CD1c-positive myeloid dendritic cell (primary cell): ENCODE measurements at regions not wholly inside any gene's neighbourhood (a gene's known extent, or its start where the extent isn't known, plus 50 kb on each side); places are given as distances from the start of the nearest gene placed in this dataset.

Source experiments
- DNase-seq: peaks from one replicate; pipeline ENCODE4 v3.0.0-alpha.2; 2016; ENCODE audit errors: extremely low spot score

DNA sequence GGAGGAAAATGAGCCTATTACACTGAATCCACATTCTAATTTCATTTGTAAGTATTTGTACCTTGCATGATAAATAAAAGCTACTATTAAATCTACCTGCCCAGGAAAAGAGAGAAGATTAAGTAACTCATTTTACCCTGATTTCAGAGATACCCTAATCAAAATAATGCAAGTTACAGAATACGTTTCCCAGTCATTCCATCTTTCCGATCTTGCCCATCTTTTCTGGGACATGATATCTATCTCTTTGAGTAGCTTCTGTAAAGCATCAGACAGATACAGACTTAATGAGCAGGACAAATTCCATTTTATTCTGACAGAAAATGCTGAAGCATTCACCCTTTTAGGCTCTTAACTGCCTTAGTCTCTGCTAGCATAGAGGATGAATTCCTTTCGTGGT lies 56.6 kb downstream of the SPRY2 start:
- no peak for DNase-seq

DNA sequence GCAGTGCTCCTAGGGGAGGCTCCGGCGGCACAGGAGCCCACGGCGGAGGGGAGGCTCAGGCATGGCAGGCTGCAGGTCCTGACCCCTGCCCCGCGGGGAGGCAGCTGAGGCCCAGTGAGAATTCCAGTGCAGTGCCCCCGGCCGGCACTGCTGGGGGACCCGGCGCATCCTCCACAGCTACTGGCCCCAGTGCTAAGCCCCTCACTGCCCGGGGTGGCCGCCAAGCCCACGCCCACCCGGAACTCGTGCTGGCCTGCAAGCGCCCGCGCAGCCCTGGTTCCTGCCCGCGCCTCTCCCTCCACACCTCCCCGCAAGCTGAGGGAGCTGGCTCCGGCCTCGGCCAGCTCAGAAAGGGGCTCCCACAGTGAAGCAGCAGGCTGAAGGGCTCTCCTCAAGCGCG lies 62.2 kb downstream of the SPRY2 start:
- DNase-seq, result no peak

DNA sequence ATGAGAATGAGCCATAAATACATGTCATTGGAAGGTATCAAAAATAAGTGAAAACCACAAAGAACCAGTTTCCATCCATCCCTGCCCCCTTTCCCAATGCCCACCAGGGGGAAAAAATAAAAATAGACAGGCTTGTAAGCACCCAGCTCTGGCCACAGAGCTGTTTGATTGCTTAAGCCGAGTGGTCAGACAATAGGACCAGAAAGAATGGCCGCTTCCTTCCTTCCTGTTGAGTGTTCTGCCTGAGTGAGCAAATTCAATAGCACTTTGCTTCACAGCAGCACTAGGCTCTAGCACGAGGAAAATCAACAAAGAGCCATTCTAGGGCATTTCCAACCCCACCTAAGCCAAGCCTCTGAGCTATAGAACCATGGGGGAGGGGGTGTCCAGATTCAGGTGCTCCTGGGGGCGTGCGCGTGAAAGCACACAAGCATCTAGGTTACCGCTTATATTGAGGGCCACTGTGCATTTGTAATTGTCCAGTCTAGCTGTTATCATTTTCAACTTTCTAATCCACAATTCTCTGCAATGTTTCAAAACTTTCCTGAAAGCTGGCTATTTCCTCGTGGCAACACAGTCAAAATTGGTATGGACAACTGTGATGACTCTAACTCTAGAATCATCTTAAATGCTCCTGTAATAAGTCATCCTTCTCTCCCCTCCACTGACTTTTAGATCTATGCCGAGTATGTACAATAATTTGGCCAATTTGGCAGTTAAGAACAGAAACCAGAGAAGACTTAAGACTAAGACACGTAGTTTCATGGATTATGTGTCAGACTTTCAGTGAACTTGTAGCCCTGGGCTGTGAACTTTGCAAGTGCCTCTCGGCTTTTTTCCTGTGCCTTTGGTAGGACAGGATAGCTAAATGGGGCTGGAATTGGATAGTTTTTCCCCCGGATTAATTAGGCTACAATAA lies 64.3 kb downstream of the SPRY2 start:
- no peak for DNase-seq

DNA sequence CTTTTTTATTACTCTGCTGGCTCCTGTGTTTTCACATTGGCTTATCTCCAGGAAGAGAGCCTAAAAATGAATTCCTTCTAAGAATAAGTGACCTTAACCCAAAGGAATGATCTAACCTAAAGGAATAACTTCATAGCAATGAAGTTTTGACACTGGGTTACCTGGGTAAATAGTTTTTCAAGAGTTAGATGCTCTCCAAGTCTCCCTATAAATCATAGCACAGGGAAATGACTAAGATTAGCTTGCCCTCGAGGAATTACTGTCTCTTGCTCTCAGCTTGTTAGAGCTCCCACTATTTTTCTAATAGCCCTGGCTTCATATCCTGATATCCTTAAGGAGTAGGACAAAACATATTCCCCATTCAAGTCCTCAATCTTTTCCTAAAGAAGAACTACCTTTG lies 66.3 kb downstream of the SPRY2 start:
- no peak for DNase-seq

DNA sequence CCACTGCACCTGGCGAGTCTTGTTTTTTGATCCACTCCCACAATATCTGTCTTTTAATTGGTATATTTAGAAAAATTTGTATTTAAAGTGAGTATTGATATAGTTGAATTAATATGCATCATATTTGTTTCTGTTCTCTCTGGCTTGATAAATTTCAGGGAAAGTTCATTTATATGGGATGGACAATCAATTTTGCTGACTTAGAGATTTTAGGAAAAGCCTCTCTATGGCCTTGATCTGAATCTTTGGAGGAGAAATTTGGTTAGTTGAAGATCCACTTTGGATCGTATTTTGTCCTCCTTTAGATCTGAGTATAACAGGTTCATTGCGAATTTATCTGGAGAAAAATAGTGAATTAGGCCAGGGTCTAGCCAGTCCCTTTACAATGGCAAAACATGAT lies 67.2 kb downstream of the SPRY2 start:
- DNase-seq, result no peak

DNA sequence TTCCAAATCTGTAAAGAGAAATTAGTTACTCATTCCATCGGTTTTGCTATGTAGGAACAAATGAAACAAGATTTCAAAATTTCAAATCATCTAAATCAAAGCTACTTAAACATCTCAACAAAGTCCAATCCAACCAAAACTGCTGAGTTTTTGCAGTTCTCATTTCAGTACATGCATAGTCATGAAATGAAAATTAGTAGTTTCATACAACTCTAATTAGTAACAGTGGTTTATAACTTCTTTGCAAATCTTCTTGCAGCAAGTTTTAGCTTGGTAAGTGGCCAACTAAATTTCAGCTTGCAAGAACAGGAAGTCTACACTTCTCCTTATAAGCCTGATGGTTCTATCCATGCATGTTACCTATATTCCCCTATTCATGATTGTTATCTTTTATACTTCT lies 75.6 kb downstream of the SPRY2 start:
- DNase-seq, result peak; percentile 21

DNA sequence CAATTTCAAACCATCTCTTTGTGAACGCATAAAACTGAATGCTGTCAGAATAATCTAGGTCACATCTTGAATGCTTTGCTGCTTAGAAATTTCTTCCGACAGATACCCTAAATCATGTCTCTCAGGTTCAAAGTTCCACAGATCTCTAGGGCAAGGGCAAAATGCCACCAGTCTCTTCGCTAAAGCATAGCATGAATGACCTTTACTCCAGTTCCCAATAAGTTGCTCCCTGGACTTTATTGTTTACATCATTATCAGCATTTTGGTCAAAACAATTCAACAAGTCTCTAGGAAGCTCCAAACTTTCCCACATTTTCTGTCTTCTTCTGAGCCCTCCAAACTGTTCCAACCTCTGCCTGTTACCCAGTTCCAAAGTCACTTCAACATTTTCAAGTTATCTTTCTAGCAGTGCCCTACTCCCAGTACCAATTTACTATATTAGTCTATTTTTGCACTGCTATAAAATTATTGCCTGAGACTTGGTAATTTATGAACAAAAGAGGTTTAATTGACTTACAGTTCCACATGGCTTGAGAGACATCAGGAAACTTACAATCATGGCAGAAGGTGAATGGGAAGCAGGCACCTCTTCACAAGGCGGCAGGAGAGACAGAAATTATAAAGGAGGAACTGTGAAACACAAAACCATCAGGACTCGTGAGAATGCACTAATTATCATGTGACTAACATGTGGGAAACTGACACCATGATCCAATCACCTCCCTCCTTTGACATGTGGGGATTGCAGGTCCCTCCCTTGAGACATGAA lies 77.0 kb downstream of the SPRY2 start:
- DNase-seq, result no peak

DNA sequence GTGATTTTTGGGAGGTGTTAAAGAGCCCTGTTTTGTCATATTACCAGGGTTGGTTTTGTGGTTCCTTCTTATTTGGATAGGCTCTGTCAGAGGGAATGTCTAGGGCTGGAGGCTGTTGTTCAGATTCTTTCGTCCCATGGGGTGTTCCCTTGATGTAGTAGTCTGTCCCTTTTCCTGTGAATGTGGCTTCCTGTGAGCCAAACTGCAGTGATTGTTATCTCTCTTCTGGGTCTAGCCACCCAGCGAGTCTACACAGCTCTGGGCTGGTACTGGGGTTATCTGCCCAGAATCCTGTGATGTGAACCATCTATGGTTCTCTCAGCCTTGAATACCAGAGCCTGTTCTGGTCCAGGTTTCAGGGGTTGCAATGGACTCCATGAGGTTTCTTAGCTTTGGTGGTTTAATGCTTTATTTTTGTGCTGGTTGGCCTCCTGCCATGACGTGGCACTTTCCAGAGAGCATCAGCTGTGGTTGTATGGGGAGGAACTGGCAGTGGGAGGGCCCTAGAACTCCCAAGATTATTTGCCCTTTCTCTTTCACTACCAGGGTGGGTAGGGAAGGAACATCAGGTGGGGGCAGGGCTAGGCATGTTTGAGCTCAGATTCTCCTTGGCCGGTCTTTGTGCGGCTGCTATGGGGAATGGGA lies 78.8 kb downstream of the SPRY2 start:
- no peak for DNase-seq

DNA sequence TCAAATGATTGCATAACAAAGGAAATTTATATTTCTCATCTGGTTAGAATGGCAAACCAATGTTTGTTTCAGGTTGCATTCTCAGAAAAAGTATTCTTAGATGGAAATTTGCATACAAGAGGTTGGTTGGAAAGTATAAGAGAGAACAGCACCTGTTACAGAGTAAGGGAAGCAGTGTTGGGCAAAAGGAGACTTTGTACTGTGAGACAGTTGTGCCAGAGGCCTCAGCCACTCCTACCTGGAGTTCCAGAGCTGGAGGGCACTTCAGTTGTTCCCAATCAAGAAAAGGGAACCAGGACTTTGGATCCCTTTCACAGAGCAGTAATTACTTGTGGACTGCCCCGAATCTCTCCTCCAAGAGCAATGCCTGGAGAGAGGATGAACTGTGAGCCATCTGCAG lies 81.8 kb downstream of the SPRY2 start:
- DNase-seq, result no peak

DNA sequence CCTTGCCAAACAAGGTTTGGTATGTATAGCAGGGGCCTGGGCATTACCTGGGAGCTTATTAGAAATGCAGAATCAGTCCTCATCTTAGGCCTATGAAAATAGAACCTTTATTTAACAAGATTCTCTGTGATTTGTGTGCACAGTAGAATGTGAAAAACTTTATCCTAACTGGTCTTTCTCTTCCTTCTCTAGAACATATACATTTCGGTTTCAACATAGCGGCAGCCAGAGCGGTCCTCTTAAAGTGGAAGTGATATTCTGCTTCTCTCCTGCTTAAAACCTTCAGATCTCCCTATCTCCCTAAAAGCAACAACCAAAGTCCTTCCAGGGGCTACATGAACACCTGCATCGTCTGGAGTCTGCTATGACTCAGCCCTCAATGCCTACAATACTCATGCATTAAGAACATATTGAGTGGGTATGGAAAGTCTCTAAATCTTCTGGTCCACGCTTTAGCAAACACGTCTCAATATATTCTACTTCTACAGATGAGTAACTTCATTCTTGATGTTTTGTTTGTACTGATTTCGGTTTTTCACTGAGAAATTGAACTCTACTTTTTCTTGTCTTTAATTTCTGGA lies 84.5 kb downstream of the SPRY2 start:
- DNase-seq, result no peak

DNA sequence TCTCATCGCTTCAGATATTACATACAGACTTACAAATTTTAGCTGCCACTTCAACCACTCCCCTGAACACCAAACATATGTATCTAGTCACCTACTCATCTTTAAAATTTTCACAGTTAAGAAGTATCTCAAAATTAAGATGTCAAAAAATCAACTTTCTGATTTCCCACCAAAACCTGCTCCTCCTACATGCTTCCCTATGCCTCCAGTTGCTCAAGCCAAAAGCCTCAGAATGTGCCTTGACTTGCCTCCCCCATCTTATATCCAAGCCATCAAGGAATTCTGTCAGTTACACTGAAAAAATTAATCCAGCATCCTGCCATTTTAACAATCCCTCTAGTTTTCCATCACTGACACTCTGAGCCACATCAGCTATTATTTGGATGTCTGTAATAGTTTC lies 85.0 kb downstream of the SPRY2 start:
- DNase-seq, result no peak

DNA sequence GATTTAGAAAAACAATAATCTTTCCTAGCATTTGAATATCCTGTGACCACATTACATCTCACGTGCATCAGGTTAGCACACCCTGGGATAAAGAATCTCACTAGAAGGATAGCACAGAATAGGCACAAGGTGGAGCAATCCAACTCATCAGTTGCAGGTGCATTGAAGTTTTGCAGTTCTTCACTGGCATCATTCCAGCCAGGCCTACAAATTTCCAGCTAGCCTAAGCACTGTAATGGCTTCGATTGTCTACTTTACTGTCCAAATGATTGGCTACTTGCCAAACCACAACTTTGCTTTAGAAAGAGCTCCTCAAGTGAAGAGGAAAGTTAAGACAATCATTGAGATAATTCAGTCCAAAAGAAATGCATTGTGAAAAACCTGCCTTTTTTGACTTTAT lies 89.5 kb downstream of the SPRY2 start:
- no peak for DNase-seq

DNA sequence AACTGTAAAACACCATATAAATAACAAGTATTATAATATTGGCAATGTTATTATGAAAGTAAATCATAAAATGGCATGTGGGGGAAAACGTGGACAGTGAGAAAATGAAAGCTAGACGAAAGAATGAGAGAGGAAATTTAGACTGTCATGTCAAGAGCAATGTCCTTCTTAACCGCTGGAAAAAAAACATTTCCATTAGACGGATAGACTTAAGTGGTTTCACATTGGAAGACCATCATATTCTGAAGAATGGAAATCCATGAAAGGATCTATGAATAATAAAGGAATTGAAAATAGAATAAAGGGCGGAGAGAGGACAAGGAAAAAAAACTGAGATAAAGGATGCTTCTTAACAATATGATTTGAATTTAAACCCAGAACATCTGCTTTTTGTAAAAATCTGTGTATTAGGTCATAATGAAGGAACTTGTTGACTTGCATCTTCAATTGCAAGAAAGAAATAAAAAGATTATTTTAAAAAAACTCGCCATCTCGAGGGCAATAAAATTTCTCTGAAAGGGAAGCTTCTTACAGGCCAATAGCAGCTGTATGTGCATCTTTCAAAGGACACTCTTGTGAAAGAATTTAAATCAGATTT lies 90.6 kb downstream of the SPRY2 start:
- DNase-seq, result no peak

DNA sequence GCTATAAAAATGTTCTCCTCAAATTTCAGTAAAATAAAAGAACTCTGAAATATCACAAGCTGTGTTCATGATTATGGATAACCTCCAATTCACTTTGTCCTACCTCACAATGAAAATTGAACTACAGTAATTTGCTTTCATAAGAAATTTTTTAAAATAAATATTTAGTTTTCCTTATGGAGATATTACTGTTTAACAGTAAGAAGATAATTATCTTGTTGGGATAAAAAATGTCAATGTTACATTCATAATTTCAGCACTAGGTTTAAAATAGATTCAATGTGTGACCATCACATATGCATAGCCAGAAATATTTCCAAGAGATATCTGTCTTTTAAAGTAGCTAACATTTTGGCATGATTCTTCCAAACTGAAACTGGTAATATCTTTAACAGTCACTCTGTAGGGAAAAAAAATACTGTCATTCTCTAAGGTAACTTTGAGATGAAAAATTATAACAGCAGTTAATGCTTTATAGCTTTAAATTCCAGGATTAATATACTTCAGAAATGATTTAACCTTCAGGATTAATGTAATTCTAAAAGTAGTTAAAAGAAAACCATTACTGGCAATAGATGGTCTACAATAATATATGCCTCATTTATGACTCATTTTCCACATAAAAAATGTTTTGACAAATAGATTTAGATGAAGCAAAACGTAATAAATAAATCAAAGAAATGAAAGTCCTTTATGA lies 91.3 kb downstream of the SPRY2 start:
- no peak for DNase-seq

DNA sequence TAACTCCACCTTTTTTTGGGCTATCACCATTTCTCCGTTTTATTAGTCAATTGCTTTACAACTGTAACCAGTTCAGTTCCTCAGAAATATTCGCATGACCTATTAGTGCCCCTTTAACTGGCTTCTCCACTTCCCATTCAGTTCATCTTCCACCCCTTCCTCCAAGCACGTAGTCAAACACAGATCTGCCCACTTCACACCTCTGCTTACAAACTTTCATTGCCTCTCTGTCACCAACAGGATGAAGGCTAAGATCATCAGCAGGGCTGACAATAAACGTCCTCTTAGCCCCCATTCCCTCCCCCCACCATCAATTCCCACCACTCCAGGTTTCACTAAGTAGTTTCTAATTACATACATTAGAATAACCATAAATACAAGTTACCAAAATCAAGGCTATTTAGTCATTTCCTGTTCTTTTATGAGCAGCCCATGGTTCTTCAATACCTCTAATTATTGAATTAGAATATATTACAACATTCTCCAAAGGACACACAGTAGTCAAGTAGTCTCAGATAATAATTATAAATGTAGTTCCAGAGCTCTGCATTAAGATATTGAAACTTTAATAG lies 95.7 kb downstream of the SPRY2 start:
- DNase-seq, result no peak

DNA sequence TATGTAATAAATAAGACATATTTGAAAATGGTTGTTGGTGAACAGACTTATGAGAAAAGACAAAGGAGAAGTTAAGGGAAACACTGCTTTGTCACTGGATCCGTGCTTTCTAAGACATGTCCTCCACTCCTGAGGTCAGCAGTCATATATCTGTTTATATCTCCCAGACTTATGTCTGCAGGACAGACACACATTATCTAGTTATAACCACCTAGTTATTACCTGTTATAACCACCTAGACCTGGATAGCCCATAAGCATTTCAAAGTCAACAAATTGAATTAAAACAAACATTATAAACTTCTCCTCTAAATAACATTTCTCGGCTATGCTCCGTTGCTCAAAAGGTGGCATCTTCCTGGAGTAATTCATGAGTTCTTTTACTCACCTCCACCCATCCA lies 96.4 kb downstream of the SPRY2 start:
- DNase-seq, result no peak

DNA sequence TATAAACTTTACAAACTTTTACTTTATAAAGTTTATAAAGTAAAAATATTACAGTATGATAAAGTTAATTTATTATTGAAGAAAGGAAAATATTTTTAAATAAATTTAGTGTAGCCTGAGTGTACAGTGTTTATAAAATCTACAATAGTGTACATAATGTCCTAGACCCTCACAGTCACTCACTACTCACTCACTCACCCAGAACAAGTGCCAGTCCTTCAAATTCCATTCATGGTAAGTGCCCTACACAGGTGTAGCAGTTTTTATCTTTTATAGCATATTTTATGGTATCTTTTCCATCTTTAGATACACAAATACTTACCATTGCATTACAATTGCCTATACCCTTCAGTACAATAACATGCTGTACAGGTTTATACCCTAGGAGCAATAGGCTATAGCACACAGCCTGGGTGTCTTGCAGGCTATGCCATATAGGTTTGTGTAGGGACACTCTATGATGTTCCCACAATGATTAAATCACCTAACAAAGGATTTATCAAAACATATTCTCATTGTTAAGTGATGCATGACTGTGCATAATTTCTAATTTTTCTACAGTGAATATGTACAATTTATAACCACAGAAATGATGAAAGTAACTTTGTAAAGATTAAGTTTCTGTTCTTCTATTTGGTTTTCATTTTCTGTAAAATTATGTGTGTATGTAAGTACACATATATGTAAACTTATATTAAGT lies 98.0 kb downstream of the SPRY2 start:
- DNase-seq, result no peak

DNA sequence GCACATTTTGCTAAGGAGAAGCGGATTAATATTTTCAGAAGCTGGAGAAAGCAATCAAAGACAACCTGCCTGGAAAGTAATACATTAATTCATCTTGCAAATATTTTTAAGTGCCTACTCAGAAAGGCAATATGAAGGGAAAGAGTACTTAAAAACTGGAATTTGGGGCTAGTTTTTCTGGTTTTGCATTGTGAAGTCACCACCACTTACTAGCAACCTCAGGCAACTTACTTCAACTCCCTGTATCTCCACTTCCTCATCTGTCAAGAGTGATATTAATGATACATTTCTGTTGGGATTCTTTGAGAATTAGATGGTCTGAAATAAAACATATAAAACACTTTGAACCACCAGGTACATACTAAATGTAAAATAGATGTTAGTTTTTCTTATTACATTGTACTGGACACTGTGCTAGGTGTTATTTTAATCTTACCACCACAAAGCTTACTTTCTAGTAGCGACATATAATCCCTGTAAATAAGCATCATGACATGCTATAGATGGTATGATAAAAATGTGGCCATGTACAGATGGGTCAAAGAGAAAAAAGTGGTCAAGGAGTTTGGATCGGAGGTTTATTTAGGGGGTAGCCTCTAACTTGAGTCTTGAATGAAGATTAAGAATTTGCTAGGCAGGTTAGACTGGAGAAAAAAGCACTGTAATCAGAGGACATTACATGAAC lies 101.2 kb downstream of the SPRY2 start:
- no peak for DNase-seq

DNA sequence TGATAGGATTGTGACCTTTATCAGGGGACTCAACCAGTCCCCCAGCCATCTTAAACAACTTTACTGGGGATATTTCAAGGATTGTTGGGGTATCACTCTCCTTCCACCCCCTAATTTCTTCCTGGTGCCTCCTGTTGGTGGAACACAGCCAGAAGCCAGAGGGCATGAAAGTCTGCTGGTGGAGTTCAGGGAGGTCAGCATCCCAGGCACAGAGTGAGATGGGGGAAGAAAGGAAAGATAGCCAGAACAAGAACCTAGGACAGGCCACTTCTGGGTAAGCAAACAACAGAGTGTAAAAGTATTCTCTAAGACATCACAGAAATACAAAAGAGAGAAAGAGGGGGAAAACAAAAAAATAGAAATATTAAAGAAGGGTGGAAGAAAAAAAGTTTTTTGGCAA lies 101.8 kb downstream of the SPRY2 start:
- DNase-seq, result no peak

DNA sequence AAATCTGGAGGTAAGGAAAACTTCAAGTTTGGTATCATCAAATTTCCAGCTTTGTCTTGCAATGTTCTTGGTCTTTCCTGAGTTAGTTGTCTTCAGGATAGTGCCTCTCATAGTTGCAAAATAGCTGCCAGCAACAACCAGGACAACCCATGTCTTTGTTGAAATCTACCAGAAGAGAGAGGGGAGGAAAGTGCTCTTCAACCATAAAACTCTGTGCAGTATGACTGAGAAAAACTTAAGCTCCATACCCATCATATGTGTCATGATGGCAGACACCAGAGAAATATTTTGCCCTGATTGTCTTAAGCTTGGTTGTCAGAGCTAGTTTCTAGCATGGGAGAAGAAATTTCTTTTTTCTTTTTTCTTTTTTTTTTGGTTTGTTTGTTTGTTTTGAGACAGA lies 103.3 kb downstream of the SPRY2 start:
- no peak for DNase-seq
